ENCODE measurements at regions not wholly inside any gene's neighbourhood (a gene's known extent, or its start where the extent isn't known, plus 50 kb on each side); places are given as distances from the start of the nearest gene placed in this dataset.

DNA sequence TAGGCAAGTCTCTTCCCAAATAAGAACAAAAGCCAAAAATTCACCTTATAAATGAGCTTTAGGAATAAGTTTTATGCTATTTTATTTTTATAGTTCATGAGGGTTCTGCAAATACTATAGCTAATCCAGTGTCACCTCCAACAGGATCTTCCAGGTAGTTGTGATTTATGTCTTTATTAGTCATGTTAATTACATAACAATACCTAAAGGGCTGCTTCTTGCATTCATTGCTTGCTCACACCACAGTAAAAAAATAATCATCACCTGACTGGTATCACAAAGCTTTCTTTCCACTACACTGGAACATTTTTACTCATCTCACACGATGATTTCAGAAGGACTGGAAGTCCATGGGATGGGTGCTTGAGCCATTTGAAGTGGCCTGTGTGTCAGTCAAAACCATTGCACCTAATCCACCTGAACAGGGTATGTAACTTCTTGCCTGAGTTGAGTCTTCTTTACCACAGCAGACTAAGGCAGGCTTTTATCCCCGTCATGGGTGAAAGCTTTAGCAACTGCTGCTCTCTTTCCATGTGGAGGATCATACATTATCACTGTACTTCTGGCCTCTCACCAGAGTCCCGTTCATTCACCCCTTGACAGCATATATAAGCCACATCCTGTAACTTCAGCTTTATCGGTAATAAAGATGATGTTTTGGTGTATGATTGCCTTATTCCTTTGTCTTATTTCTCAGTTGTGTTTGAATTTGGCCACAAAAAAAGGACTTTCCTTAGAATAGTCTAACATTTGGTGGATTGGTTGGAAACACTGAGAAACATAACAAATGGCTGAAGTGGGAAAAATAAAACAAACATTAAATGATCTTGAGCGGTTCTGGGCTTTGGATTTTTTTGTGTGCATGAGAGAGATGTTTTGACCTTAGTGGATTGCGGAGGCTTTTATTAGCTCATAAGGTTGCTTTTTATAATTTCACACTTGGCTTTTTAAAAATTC lies 382.6 kb upstream of the THBS1 start:
- no peak for DNase-seq

- no peak for DNase-seq
Observed at GRCh38 chr15:39199076-39199475, 381.8 kb upstream of the THBS1 start.

DNA sequence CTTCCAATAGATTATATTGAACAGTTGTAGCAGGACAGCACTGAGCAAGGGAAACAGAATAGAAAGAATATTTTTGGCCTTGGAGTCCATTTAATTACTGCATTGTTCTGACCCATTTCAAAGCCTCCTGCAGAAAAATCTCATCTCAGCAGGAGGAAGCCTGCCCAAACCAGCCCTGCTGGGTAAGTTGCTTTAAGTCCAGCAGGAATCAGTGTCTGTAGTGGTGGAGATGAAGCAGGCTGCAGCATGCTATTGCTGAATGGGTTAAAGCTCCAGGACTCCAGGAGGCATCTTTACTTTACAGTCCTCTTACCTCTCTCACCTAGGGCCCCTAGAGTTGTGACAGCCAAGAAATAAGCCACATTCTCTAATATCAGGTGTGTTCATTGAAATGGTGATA lies 380.3 kb upstream of the THBS1 start:
- no peak for DNase-seq

- no peak for DNase-seq
Observed at GRCh38 chr15:39202641-39203040, 378.2 kb upstream of the THBS1 start.

DNA sequence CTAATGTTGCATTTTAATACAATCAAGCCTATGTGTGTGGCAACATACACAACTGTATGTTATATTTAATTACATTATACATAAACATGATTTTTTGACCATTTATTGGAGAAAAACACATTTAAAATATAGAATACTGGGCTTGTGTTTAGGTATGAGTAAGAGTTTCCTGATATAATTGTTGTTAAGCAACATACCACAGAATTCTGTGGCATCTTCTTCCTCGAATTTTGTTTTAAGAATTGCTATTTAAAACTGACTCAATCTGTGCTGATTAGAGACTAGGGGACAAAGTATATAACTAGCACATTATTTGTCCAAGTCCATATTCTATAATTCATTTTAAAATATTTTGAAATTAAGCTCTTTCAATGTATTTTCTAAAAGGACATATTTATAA lies 376.8 kb upstream of the THBS1 start:
- no peak for DNase-seq

DNA sequence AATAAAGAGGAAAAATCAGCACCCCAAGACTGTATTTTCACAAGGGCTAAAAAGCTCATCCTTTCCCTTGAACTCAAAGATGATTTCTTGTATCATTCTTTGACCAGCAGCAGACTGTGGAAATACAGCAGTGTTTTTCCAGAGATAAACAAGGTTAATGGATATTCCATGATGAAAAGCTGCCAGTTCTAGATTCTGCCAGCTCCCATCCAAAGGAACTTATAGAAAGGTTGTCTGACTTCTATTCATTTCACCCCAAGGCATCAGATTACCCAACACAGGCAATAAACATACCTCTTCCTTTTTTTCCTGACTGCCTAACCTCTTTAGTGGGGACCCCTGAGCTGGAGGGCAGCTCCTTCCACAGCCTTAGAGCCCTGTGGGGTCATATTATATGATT lies 375.8 kb upstream of the THBS1 start:
- DNase-seq, result no peak

DNA sequence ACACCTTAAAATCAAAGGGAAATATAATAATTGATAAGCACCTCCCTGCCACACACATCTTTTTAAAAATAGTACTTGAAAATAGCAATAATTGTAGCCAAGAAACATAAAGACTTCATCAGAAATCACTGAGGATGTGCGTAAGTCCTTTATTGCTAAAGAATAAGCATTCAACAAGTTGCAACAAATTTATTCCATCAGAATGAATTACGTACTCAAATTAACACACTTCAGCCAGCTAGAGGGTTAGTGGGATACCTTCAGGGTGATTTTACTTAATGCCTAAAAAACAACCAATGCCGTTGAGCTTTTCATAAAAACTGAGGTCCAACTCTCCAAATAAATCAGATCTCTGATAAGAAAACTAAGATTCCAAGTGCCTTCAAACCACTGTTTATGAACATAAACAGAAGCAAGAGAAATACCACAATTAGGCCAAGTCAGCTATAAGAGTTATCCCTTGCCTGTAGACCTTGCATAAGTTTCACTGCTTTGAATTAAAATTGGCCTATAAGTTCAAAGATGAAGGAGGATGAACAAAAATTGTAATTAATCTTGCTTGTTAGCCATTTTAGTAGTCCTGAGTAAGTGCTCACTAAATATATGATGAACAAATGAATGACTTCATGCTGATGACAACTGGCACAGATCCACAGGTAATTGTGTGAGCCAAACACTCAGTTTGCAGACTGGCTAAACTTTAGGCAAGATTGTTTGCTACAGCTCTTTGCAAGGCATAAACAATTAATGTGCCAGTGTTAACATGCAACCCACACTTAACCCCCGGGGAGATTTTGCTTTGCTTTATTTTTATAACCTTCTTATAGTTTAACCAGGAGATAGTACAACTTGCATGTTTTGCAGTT lies 375.1 kb upstream of the THBS1 start:
- no peak for DNase-seq

DNA sequence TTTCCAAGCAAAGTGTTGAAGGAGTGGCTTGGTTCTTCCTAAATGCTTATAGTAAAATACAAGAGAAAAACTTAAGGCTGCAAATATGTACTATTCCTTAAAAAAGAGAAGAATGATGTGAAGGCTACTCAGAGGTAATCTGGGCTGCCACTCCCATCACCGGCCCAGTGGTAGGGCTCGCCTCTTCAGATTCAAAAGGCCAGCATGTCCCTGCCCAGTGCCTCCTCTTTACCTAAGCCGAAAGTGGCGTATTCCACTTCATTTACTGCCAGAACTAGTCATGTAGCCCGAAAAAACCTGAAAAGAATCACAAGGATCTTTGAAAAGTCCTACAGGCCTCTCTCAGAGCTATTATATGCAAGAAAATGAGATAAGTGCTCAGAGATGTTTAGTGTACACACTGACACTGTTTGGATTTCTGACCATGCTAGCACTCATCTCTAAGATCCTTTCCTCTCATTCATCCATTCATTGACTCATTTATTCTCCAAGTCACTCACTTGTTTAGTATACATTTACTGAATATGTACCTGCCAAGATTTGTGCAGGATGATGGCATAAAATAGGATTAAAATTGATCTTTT lies 373.3 kb upstream of the THBS1 start:
- DNase-seq, result no peak

- no peak for DNase-seq
Observed at GRCh38 chr15:39208187-39208586, 372.7 kb upstream of the THBS1 start.

DNA sequence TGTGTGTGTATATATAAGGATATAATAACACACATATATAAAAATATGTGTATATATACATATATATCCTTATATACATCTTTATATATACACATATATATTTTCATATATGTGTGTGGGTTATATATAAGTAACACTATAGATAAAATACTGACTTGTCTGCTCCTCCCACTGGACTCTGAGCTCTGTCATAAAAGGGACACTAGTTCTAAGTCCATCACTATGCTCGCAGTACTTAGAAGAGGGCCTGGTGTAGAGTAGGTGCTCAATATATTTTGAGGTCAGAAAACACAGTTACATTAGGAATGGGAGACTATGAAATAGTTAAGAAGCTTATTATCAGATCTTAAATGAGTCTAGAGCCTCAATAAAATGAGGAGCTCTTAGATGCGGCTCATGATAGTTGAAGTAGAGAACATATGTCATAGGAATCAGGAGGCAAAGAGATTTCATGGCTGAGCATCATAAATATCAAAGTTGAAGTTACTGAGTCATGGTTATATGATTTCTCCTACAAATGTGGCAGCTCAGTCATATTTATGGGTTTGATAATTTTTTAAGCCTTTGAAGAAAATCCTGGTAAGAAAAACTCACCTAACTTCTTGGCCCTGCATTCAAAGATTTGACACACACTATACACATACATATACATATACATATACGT lies 371.2 kb upstream of the THBS1 start:
- no peak for DNase-seq

- peak; percentile 4 for DNase-seq
Observed at GRCh38 chr15:39211108-39211979, 369.5 kb upstream of the THBS1 start.

- DNase-seq, result no peak
Observed at GRCh38 chr15:39213385-39213840, 367.5 kb upstream of the THBS1 start.

GRCh38 chr15:39215015-39215414 lies 365.9 kb upstream of the THBS1 start:
- DNase-seq, result no peak

- DNase-seq, result no peak
Observed at GRCh38 chr15:39216816-39217215, 364.1 kb upstream of the THBS1 start.

- DNase-seq, result no peak
Observed at GRCh38 chr15:39219608-39220007, 361.3 kb upstream of the THBS1 start.

- no peak for DNase-seq
Observed at GRCh38 chr15:39226169-39226937, 354.5 kb upstream of the THBS1 start.

DNA sequence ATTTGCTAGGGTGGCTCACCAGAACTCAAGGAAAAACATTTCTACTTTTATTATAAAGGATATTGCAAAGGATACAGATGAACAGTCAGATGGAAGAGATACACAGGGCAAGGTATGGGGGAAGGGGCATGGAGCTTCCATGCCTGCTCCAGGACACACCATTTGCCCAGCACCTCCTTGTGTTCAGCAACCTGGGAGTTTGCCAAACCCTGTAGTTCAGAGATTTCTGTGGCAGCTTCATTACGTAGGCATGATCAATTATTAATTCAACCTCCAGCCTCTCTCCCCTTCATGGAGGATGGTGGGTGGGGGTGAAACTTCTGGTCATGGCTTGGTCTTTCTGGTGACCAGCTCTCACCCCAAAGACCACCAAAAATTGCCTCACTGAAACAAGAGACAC lies 353.9 kb upstream of the THBS1 start:
- DNase-seq, result no peak

GRCh38 chr15:39228889-39229288 lies 352.0 kb upstream of the THBS1 start:
- no peak for DNase-seq

DNA sequence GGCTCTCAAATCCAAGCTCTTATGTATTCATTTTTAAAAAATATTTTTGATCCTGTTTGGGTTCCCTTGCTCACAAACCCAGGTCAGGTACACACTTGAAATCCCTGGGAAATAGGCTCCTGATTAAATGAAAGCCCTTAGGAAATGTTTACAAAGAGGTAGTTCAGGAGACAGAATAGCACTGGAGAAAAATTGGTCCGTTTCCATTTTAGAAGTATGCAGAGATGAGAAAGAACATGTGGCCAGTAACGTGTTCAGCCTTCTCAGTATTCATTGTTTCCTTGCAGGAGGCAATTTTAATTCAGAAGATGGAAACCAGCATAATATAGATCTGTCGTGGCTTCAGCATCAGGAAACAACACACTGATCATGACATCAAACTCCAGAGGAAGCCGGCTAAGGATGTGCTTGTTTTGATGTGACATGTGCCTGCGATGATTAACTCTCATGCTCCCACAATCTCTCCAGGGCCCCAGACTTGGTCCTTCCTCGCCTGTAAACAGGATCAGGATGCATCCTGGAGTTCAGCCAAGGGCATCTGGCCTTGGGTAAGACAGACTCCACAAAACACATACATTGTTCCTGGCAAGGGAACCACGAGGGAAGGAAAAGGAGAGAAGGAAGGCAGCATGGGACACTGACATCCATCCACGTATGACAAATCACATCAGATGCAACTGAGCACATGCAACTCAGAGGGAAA lies 350.5 kb upstream of the THBS1 start:
- peak; percentile 69 for DNase-seq

DNA sequence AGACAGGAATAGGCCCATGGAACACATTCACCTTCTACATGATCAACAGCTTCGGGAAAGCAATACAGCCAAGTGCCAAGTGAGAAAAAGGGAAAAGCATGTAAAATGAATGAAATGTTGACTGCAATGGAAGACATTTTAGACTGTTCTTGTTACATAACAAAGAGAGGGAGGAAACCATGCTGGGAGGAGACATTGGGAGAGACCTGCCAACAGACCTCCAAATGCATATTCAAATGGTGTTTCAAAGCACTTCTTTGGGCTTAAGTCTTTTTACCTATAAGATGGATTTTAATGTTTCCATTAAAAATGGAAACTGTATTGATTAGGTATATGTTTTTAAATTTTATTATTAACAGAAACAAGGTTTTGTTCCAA lies 350.0 kb upstream of the THBS1 start:
- no peak for DNase-seq

Measured in SHP77 treated with DMSO at 0.1 percent for 48 hours (cell line).